ENCODE measurements at regions not wholly inside any gene's neighbourhood (a gene's known extent, or its start where the extent isn't known, plus 50 kb on each side); places are given as distances from the start of the nearest gene placed in this dataset.
A peak's percentile ranks its signal among the peaks of the same experiment; 100 is the strongest.

- no peak overlapping the region for H3K18ac ChIP-seq (ENCODE audit: extremely low read depth, low read length)
- no peaks in the 10 kb centered on the region for H4K20me1 ChIP-seq (replicated peaks in 1 of 2; ENCODE audit: control insufficient read depth in 1 of 2, insufficient read depth in 2 of 2, low read length in 2 of 2)
- H4K91ac ChIP-seq (replicated peaks; ENCODE audit: insufficient read length, low read length), result no peak overlapping the region
- no peak overlapping the region for H3K4ac ChIP-seq (replicated peaks; ENCODE audit: insufficient read length, low read depth, low read length)
- no peak for TF ChIP-seq BRCA1 (IDR thresholded peaks at IDR 0.05; ENCODE audit: low read depth, low read length)
- no peak for TF ChIP-seq MAFK (IDR thresholded peaks at IDR 0.05; ENCODE audit: low read depth, low read length)
- no peak for TF ChIP-seq SIN3A (conservative IDR thresholded peaks at IDR 0.05 in 1 of 2, IDR thresholded peaks at IDR 0.05 in 1 of 2; ENCODE audit: low read depth in 1 of 2, low read length in 2 of 2)
- TF ChIP-seq EP300 (IDR thresholded peaks at IDR 0.05; ENCODE audit: borderline replicate concordance in 1 of 2, low read depth in 2 of 2, low read length in 2 of 2), result no peak
- no peak for TF ChIP-seq POLR2A (IDR thresholded peaks at IDR 0.05; ENCODE audit: control extremely low read depth in 1 of 2, low read depth in 2 of 2, low read length in 2 of 2)
- TF ChIP-seq TEAD4 (IDR thresholded peaks at IDR 0.05; ENCODE audit: low read depth, low read length), result no peak
- TF ChIP-seq RBBP5 (IDR thresholded peaks at IDR 0.05; ENCODE audit: borderline replicate concordance, low read depth, low read length), result no peak
- TF ChIP-seq KDM4A (IDR thresholded peaks at IDR 0.05; ENCODE audit: low read depth, low read length, severe bottlenecking), result no peak
- H2BK15ac ChIP-seq (ENCODE audit: low read length), result no peak overlapping the region
- H4K8ac ChIP-seq (ENCODE audit: extremely low read depth, insufficient read depth, low read length), result no peak overlapping the region
- H2BK5ac ChIP-seq (ENCODE audit: low read depth, low read length), result no peak overlapping the region
- no peaks in the 10 kb centered on the region for H3K36me3 ChIP-seq (ENCODE audit: control insufficient read depth in 2 of 4, insufficient read depth in 4 of 4, low read length in 3 of 4)
- H2BK120ac ChIP-seq (replicated peaks; ENCODE audit: low read depth, low read length), result no peak overlapping the region
- H3K56ac ChIP-seq (replicated peaks; ENCODE audit: insufficient read length, low read depth, low read length), result no peak overlapping the region
- H3K79me2 ChIP-seq (ENCODE audit: control insufficient read depth in 1 of 2, insufficient read depth in 2 of 2, low read length in 2 of 2), result no peaks in the 10 kb centered on the region
- no peak overlapping the region for H2AFZ ChIP-seq (ENCODE audit: low read length)
- H3K79me1 ChIP-seq (ENCODE audit: low read depth, low read length), result no peaks in the 10 kb centered on the region
- no peak overlapping the region for H3K4me3 ChIP-seq (ENCODE audit: extremely low read depth in 1 of 4, insufficient read depth in 2 of 4, low read depth in 3 of 4, low read length in 4 of 4)
- H3K23me2 ChIP-seq (ENCODE audit: low read depth, low read length), result no peaks in the 10 kb centered on the region
- no peak overlapping the region for H2AK5ac ChIP-seq (ENCODE audit: low read depth, low read length)
- no peak overlapping the region for H3K9ac ChIP-seq (replicated peaks in 1 of 4; ENCODE audit: extremely low read depth in 1 of 4, low read depth in 3 of 4, low read length in 3 of 4)
- no peak overlapping the region for H3K27ac ChIP-seq (ENCODE audit: low read depth, low read length)
- H3K9me3 ChIP-seq (ENCODE audit: insufficient read depth in 2 of 2, low read depth in 1 of 2, low read length in 1 of 2), result 0 out of 4 replicates have a peak, but pooled peaks cover 0 to 2% of the 10 kb centered on the region in 2 experiments
- H4K5ac ChIP-seq (ENCODE audit: insufficient read length, low read depth, low read length), result no peak overlapping the region
- H3K23ac ChIP-seq (ENCODE audit: insufficient read length), result no peak overlapping the region
- H3K27me3 ChIP-seq (replicated peaks in 1 of 4; ENCODE audit: control insufficient read depth in 3 of 4, extremely low read depth in 1 of 4, insufficient read depth in 3 of 4, low read length in 3 of 4), result no peaks in the 10 kb centered on the region
- H3K4me1 ChIP-seq (replicated peaks in 1 of 4; ENCODE audit: control insufficient read depth in 3 of 4, insufficient read depth in 4 of 4, low read length in 3 of 4), result no peaks in the 10 kb centered on the region
- FAIRE-seq, result peak; percentile 28
- CTCF ChIA-PET (ENCODE audit: partially characterized antibody), result no interaction called here
- H2BK12ac ChIP-seq (ENCODE audit: low read depth, low read length), result no peak overlapping the region
- H3K4me2 ChIP-seq (ENCODE audit: insufficient read depth in 1 of 2, low read depth in 2 of 2, low read length in 2 of 2), result no peak overlapping the region
- POLR2A ChIA-PET (ENCODE audit: partially characterized antibody), result no interaction called here
- no peak overlapping the region for H2BK20ac ChIP-seq (ENCODE audit: low read length)
- H3K14ac ChIP-seq (ENCODE audit: insufficient read length), result no peak overlapping the region
- no peak for DNase-seq (ENCODE audit: low read depth in 1 of 2, low spot score in 2 of 2)
Observed at GRCh38 chrX:65273152-65273551, 261.4 kb downstream of the LAS1L start.
